AG09319 (cell line): ENCODE measurements at regions not wholly inside any gene's neighbourhood (a gene's known extent, or its start where the extent isn't known, plus 50 kb on each side); places are given as distances from the start of the nearest gene placed in this dataset.

Experiments
- DNase-seq: peaks from one replicate; pipeline ENCODE4 v3.0.0-alpha.2; 2010; ENCODE audit warnings: low read depth; ENCODE audit errors: extremely low read depth
- TF ChIP-seq, protein P1 (sequence below): IDR thresholded peaks from 2 replicates; pipeline ENCODE4 v1.5.1; 2011; ENCODE audit warnings: low read depth, mild to moderate bottlenecking, inconsistent platforms, low read length, moderate library complexity

DNA sequence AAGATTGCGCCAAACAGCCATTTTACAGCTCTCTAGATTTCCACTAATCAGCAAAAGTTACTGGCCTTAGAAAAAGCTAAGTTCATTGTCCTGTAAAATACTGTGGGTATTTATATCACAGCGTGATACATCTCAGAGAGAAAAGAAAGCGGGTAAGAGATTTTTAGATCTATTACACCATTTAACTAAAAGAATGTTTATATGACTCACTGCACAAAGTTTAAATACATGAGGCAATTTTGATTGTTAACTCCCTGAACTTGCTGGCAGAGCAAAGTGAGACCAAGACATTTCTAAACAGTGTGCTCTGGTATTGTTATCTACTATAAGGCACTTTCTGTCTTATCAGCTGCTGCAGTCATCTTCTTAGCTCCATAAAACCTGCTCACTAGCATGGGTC is 314.3 kb downstream of the EPHA7 start:
- TF ChIP-seq, protein P1, sequence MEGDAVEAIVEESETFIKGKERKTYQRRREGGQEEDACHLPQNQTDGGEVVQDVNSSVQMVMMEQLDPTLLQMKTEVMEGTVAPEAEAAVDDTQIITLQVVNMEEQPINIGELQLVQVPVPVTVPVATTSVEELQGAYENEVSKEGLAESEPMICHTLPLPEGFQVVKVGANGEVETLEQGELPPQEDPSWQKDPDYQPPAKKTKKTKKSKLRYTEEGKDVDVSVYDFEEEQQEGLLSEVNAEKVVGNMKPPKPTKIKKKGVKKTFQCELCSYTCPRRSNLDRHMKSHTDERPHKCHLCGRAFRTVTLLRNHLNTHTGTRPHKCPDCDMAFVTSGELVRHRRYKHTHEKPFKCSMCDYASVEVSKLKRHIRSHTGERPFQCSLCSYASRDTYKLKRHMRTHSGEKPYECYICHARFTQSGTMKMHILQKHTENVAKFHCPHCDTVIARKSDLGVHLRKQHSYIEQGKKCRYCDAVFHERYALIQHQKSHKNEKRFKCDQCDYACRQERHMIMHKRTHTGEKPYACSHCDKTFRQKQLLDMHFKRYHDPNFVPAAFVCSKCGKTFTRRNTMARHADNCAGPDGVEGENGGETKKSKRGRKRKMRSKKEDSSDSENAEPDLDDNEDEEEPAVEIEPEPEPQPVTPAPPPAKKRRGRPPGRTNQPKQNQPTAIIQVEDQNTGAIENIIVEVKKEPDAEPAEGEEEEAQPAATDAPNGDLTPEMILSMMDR, result no peak
- no peak for DNase-seq

DNA sequence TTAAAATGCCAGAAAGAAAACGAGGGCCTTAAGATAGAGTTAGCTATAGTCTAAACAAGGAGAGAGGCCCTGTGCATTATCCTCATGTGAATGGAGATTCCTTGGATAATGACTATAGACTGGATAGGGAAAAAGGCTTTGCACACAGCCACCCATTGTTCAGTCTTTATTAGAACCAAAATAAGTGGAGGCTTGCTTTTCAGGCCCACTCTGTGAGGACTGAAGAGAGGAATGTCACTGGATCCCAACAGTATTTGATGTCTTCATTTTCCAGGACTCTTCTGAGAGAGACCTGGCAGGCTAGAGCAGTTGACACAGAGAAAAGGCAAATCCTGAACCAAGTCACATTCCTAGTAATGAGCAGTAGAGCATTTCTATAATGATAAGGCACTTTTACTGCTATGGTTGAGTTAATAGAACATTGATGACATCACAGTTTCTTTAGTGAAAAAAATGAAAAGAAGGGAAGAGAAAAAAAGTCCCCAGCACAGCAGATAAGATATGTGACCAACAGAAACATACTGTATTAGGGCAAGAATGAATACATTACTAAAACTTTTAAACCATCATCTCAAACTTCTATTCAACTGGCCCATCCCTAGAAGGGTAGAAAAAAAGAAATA is 315.1 kb downstream of the EPHA7 start:
- no peak for DNase-seq
- TF ChIP-seq, protein P1, result no peak

DNA sequence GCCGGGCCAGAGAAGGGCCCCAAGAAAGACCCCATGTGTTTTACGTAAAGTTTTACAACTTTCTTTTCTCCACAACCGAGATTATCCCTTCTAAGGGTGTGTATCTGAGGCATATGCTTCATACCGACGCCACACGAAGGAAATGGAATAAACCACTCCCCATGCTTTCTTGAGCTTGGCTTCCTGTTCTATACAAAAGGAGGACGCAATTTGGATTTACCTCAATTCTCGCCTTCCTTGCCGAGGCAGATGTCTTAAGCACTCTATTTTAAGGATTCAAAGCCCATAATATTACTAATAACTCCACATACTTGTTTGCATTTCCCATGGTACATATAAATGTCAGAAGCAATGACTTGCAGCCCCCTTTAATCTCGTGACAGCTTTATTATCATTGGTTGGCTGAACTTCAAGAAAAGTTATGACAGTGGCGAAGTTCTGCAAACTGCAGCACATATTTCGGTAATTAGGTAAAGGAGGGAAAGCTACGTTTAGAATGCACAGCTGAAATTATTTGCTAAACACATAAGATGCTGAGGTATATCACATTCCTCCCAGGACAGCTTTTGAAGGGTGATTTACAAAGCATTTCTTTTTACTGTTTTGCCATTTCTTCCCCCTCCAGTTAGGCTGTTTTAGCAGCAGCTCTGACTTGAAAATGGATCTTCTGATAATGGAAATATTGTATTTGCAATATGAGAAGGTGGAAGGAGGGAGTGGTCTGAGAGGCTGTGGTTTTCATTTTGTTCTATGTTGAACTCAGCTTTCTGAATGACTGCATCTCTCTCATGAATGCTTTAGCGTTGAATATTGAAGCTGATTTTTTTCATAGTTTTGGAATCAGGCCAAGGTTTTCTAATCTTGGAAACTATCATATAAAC is 330.5 kb downstream of the EPHA7 start:
- no peak for DNase-seq
- TF ChIP-seq, protein P1, result no peak

DNA sequence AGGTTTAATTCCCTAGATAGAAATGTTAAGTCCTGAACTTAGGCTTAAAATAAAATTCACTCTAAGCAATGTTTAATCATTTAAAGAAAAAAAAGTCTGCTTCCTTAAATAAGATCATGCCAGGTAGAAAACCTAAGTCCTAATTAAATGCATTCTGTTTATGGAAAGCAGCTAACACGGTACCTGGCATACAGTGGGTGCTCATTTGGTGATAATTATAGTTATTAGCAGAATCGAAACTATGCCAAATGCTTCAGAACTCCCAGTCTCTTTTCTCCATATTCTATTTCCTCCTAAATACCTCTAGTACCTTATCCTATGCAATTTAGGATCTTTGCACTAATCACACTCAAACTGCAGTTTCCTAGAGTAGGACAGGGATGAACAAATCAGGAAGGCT is 331.8 kb downstream of the EPHA7 start:
- DNase-seq, result no peak
- TF ChIP-seq, protein P1, result no peak

DNA sequence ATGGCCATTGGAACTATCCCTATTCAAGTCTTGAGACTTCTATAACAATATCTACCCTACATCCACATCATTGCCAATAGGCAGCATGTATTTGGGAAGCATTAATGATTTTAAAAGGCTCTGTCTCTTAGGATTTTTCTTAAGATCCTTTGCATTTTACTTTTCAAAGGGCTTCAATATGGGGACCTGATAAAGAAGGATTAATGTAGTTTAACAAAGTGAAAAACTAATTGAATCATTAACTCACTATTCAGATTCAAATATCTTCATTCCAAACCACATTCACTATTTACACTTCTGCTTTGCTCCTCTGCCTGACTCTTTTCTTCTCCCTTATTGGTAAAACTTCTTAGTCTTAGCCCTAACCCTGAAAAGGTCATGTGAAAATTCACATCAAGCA is 333.0 kb downstream of the EPHA7 start:
- TF ChIP-seq, protein P1, result no peak
- DNase-seq, result no peak

DNA sequence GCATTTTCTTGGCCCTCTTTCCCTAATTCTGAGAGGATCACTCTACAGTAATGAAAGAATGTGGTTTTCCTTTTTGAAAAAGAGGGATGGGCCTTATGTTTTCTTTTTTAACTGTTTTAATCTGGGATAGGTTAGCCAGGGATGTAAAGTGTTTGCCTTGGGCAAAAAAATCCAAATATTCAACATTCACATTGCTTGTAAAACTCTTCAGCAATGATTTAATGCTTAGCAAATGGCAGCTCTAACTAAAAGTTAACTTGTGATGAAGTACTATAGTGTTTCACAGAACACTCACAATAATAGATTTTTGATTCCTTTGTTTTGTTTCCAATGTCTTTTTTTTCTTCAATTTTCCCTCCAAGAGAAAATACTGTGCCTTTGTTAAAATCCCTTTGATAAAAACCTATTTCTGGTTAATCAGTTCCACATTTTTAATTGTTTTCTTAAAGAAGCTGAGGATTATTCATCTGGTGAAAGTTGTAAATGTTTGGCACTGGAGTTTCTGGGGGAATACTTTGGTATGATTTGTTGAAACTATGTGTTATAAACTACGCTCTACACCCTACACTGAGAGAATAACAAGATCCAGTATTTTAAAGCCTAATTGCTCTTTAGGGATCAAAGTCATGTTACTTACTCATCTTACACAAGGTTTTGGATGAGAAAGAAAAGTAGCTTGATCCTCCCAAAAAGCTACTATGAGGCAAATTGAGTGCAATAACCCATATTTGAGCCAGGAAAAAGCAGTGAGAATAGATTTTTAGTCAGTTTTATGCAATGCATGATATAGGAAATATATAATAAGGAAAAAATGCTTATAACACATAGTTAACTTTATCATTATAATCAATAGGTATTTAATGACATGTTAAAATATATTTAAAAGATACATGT is 335.8 kb downstream of the EPHA7 start:
- DNase-seq, result no peak
- TF ChIP-seq, protein P1, result no peak
